Esophagus squamous epithelium (tissue), 4 donors: ENCODE measurements at regions not wholly inside any gene's neighbourhood (a gene's known extent, or its start where the extent isn't known, plus 50 kb on each side); places are given as distances from the start of the nearest gene placed in this dataset.

Experiments
- CTCF ChIP-seq, 6 experiments: fragments of 450-650 bp in 4 of 6; fragments of 200-600 bp in 2 of 6; sonication (generic) in 2 of 6; IDR thresholded peaks; one replicate each; pipeline ENCODE4 v1.5.1; 2016 to 2019; ENCODE audit warnings: antibody characterized with exemption in 6 of 6, mild to moderate bottlenecking in 4 of 6, moderate library complexity in 4 of 6
- POLR2A ChIP-seq, 4 donors: fragments of 450-650 bp; IDR thresholded peaks; one replicate each; pipeline ENCODE4 v1.6.1; 2017; ENCODE audit warnings: antibody characterized with exemption in 4 of 4, mild to moderate bottlenecking in 4 of 4, moderate library complexity in 3 of 4

- TF ChIP-seq POLR2A (IDR thresholded peaks at IDR 0.05) (no peak), CTCF (IDR thresholded peaks at IDR 0.05) (no peak)
Measured at GRCh38 chr5:36489505-36489904, 116.9 kb upstream of the SLC1A3 start.
